Suprapubic skin (tissue), 4 donors: ENCODE measurements at regions not wholly inside any gene's neighbourhood (a gene's known extent, or its start where the extent isn't known, plus 50 kb on each side); places are given as distances from the start of the nearest gene placed in this dataset.
A peak's percentile ranks its signal among the peaks of the same experiment; 100 is the strongest.

Experiments
- DNase-seq, 2 donors: peaks; one replicate each; pipeline ENCODE4 v3.0.0-alpha.2; 2019; ENCODE audit warnings: low spot score in 2 of 2
- H3K27ac ChIP-seq: fragments of 200-600 bp; sonication (generic); one replicate; pipeline ENCODE4 v1.5.1; 2019
- H3K27me3 ChIP-seq: fragments of 200-600 bp; sonication (generic); one replicate; pipeline ENCODE4 v1.5.1; 2019
- H3K36me3 ChIP-seq: fragments of 200-600 bp; sonication (generic); one replicate; pipeline ENCODE4 v1.5.1; 2019
- H3K4me1 ChIP-seq: fragments of 200-600 bp; sonication (generic); one replicate; pipeline ENCODE4 v1.5.1; 2019
- H3K4me3 ChIP-seq: fragments of 200-600 bp; sonication (generic); one replicate; pipeline ENCODE4 v1.5.1; 2019; ENCODE audit warnings: mild to moderate bottlenecking
- H3K9me3 ChIP-seq: fragments of 200-600 bp; sonication (generic); one replicate; pipeline ENCODE4 v1.5.1; 2019
- EP300 ChIP-seq: sonication (generic); formaldehyde crosslinking; IDR thresholded peaks from one replicate; pipeline ENCODE4 v1.6.1; 2017; ENCODE audit warnings: antibody characterized with exemption
- POLR2A ChIP-seq, 2 donors: fragments of 450-650 bp; IDR thresholded peaks; one replicate each; pipeline ENCODE4 v1.6.1; 2017; ENCODE audit warnings: antibody characterized with exemption in 2 of 2, mild to moderate bottlenecking in 2 of 2, moderate library complexity in 2 of 2
- POLR2AphosphoS5 ChIP-seq, 3 donors: sonication (generic); formaldehyde crosslinking; IDR thresholded peaks; one replicate each; pipeline ENCODE4 v1.6.1; 2017; ENCODE audit warnings: antibody characterized with exemption in 3 of 3
- WGBS: methylation state at CpG from one replicate; pipeline ENCODE4 v1.1.5; 2018; 5-methylcytosine and 5-hydroxymethylcytosine counted together
- TF ChIP-seq, protein P1 (sequence below), 2 donors: fragments of 200-600 bp in 1 of 2; fragments of 450-650 bp in 1 of 2; sonication (generic) in 1 of 2; IDR thresholded peaks; one replicate each; pipeline ENCODE4 v1.5.1; 2016 to 2019; ENCODE audit warnings: antibody characterized with exemption in 2 of 2, mild to moderate bottlenecking in 1 of 2, moderate library complexity in 1 of 2

DNA sequence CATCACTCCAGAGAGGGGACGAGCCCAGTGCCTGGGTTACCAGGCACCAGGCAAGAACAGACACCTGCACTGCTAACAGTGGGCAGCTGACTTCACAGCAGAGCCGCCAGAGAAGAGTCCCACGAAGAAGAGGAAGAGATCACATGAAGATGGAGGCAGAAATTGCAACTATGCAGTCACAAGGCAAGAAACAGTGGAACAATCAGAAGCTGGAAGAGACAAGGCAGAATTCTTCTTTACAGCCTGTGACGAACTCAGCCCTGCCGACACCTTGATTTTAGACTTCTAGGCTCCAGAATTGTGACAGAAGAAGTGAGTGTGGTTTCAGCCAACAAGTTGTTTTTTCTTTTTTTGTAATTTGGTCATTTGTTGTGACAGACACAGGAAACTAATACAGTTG is 59.2 kb downstream of the IL12A start:
- H3K4me1 ChIP-seq, result peaks cover 2% of the 10 kb centered on the region
- H3K27me3 ChIP-seq, result no peaks in the 10 kb centered on the region
- H3K4me3 ChIP-seq, result no peak overlapping the region
- H3K27ac ChIP-seq, result no peak overlapping the region
- H3K9me3 ChIP-seq, result no peaks in the 10 kb centered on the region
- 85% methylated on average over 5 of the region's 5 CpGs for WGBS
- no peak for DNase-seq
- no peaks in the 10 kb centered on the region for H3K36me3 ChIP-seq
- TF ChIP-seq POLR2AphosphoS5 (IDR thresholded peaks at IDR 0.05) (no peak), POLR2A (IDR thresholded peaks at IDR 0.05) (no peak), EP300 (no peak)
- TF ChIP-seq, protein P1, sequence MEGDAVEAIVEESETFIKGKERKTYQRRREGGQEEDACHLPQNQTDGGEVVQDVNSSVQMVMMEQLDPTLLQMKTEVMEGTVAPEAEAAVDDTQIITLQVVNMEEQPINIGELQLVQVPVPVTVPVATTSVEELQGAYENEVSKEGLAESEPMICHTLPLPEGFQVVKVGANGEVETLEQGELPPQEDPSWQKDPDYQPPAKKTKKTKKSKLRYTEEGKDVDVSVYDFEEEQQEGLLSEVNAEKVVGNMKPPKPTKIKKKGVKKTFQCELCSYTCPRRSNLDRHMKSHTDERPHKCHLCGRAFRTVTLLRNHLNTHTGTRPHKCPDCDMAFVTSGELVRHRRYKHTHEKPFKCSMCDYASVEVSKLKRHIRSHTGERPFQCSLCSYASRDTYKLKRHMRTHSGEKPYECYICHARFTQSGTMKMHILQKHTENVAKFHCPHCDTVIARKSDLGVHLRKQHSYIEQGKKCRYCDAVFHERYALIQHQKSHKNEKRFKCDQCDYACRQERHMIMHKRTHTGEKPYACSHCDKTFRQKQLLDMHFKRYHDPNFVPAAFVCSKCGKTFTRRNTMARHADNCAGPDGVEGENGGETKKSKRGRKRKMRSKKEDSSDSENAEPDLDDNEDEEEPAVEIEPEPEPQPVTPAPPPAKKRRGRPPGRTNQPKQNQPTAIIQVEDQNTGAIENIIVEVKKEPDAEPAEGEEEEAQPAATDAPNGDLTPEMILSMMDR (IDR thresholded peaks at IDR 0.05), result no peak

DNA sequence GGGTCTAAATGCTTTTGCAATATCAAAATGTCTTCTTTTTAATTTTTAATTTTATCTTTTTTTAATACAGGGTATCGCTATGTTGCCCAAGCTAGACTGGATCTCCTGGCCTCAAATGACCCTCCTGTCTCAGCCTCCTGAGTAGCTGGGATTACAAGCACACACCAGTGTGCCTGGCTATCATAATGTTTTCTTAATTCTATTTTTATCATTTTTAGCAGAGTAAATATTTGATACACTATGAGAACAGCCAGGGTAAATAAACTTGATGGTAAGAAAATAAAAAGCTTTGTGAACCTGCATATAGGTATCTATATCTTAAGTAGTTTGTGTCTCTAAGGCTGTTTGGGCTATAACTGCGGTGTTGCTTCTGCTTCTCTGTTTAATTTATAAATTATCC is 60.4 kb downstream of the IL12A start:
- Histone ChIP-seq H3K27me3 (no peaks in the 10 kb centered on the region), H3K27ac (no peak overlapping the region), H3K4me1 (peaks cover 3% of the 10 kb centered on the region), H3K4me3 (no peak overlapping the region), H3K36me3 (no peaks in the 10 kb centered on the region), H3K9me3 (no peaks in the 10 kb centered on the region)
- WGBS, result 88% methylated on average over 2 of the region's 2 CpGs
- TF ChIP-seq POLR2A (IDR thresholded peaks at IDR 0.05) (no peak), EP300 (no peak), POLR2AphosphoS5 (IDR thresholded peaks at IDR 0.05) (no peak)
- TF ChIP-seq, protein P1 (IDR thresholded peaks at IDR 0.05), result no peak
- no peak for DNase-seq

DNA sequence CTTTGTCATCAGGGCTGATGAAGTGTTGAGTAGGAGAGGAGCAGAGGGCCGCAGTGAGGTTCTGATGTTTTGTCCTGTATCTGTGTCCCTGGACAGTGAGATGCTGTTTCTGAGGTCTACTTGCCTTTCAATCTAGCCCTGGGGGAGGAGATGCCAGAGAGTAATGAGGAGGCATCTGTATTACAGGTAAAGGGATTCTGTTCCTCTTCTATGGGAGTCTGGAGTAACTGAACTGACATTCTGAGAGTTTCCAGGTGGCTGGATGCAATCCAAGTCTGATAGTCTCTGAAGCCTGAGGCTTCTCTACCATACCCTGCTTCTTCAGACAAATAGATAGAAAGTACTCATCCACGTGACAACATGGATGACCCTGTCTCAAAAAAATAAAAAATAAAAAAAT is 60.9 kb downstream of the IL12A start:
- Histone ChIP-seq H3K36me3 (no peaks in the 10 kb centered on the region), H3K9me3 (no peaks in the 10 kb centered on the region), H3K27me3 (no peaks in the 10 kb centered on the region), H3K4me1 (peaks cover 3% of the 10 kb centered on the region), H3K27ac (no peak overlapping the region), H3K4me3 (no peak overlapping the region)
- 74% methylated on average over 2 of the region's 2 CpGs for WGBS
- TF ChIP-seq, protein P1 (IDR thresholded peaks at IDR 0.05), result no peak
- TF ChIP-seq POLR2A (IDR thresholded peaks at IDR 0.05) (no peak), POLR2AphosphoS5 (IDR thresholded peaks at IDR 0.05) (no peak), EP300 (no peak)
- no peak for DNase-seq

DNA sequence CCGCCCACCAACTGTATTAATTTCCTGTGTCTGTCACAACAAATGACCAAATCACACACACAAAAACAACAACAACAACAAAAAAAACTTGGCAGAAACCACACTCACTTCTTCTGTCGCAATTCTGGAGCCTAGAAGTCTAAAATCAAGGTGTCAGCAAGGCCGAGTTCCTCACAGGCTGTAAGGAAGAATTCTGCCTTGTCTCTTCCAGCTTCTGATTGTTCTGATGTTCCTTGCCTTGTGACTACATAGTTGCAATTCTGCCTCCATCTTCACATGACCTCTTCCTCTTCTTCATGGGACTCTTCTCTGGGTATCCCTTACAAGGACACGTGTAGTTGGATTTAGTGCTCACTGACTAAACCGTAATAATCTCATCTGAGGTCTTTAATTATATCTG is 61.4 kb downstream of the IL12A start:
- H3K36me3 ChIP-seq, result no peaks in the 10 kb centered on the region
- peaks cover 3% of the 10 kb centered on the region for H3K4me1 ChIP-seq
- no peak overlapping the region for H3K4me3 ChIP-seq
- no peaks in the 10 kb centered on the region for H3K27me3 ChIP-seq
- 83% methylated on average over 5 of the region's 5 CpGs for WGBS
- TF ChIP-seq, protein P1 (IDR thresholded peaks at IDR 0.05), result no peak
- TF ChIP-seq POLR2AphosphoS5 (IDR thresholded peaks at IDR 0.05), result no peak
- no peak for TF ChIP-seq POLR2A (IDR thresholded peaks at IDR 0.05)
- no peak for TF ChIP-seq EP300
- no peak overlapping the region for H3K27ac ChIP-seq
- DNase-seq, result no peak
- no peaks in the 10 kb centered on the region for H3K9me3 ChIP-seq

DNA sequence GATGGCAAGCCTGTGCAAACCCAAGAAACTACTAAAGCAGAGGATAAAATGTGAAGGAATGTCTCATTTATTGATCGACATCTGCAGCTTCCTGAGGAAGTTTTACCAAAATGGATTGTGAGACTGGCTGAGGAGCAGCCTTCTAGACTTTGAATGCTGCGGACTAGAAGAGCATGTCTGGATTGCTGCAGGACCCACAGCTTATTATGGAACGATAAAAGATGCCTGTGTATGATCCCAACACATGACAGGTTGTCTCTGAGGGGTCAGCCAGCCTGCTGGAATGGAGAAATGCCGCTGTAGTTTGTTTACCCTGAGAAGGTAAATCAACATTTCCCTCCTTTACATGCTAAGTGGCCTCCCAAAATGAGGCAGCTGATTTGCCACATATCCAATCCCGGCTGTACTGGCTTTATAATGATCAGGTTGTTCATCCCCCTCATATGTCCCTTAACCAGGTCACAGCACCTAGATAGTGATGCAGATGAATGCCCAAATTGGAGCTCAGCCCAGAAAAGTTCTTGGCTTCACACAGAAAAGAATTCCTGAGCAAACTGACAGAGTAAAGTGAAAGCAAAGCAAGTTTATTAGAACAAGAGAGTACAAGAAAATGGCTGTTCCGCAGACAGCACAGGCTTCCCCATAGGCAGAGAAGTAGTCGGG is 63.9 kb downstream of the IL12A start:
- no peaks in the 10 kb centered on the region for H3K36me3 ChIP-seq
- H3K4me1 ChIP-seq, result peaks cover 3% of the 10 kb centered on the region
- H3K27me3 ChIP-seq, result no peaks in the 10 kb centered on the region
- H3K4me3 ChIP-seq, result peak overlapping the region; percentile 20
- DNase-seq, result no peak
- TF ChIP-seq POLR2A (IDR thresholded peaks at IDR 0.05), result no peak
- TF ChIP-seq, protein P1 (IDR thresholded peaks at IDR 0.05), result no peak
- no peak for TF ChIP-seq EP300
- no peak for TF ChIP-seq POLR2AphosphoS5 (IDR thresholded peaks at IDR 0.05)
- 61% methylated on average over 7 of the region's 7 CpGs for WGBS
- H3K27ac ChIP-seq, result no peak overlapping the region
- no peaks in the 10 kb centered on the region for H3K9me3 ChIP-seq
